ENCODE measurements at regions not wholly inside any gene's neighbourhood (a gene's known extent, or its start where the extent isn't known, plus 50 kb on each side); places are given as distances from the start of the nearest gene placed in this dataset.

DNA sequence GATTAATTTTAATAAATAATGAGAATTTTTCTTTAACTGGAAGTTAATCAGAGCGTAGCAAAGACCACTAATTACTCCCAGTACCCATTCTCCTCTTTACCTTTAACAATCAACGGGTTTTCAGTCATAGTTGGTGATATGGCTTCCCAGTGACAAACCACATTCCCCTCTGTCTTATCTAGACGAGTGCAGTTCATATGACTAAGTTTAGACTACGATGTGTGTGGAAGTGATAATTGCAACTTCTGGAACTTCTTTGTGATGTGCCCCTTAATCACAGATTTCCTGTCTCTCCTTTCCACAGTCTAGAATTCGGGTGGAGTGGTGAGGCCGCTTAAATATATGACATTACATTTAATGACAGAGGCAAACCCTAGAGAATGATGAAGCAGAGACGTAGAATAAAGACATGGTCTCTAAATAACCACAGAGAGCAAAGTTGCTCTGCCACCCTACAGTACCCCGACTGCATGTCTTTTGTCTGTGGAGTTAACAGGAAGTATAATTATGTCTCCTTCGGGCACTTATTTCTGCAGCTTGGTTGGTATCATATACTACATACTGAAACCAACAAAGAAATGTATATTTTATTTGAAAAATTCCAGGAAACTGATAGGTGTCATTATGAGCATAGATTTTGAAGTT is 693.3 kb upstream of the CDH7 start:
- TF ChIP-seq RBM39 (optimal IDR thresholded peaks at IDR 0.05; ENCODE audit: low read depth, low read length) (no peak), ZNF354B (CRISPR knock-in tag; IDR thresholded peaks at IDR 0.05) (no peak), LCOR (CRISPR knock-in tag; IDR thresholded peaks at IDR 0.05) (no peak), ZNF212 (CRISPR knock-in tag; IDR thresholded peaks at IDR 0.05) (no peak), EP300 (IDR thresholded peaks at IDR 0.05; ENCODE audit: low read length) (no peak)

Data from K562 (cell line).